PC-3 (cell line): ENCODE measurements at regions not wholly inside any gene's neighbourhood (a gene's known extent, or its start where the extent isn't known, plus 50 kb on each side); places are given as distances from the start of the nearest gene placed in this dataset.

Source experiments
- ATAC-seq: fragments of 200-7000 bp; cut with Tn5 transposase; 2 replicates; pipeline ENCODE4 v1.9.1; 2020; ENCODE audit warnings: mild to moderate bottlenecking, moderate library complexity
- BruUV-seq: library from RNA; stranded (reverse); fragments of 400-500 nt; replicated peaks from 2 replicates; lab custom pipeline; 2021; lab: Mats Ljungman, UMichigan
- CTCF ChIA-PET: fragments of 300-600 bp; sonication (Branson Sonifier 250); formaldehyde crosslinking; loops from one replicate; lab custom pipeline; 2022; ENCODE audit warnings: antibody characterized with exemption; lab: Charles Lee
- POLR2A ChIA-PET: fragments of 300-600 bp; sonication (Branson Sonifier 250); formaldehyde crosslinking; loops from one replicate; lab custom pipeline; 2022; ENCODE audit warnings: antibody characterized with exemption; ENCODE audit not compliant: unreplicated experiment; lab: Charles Lee
- DNase-seq: peaks from one replicate; pipeline ENCODE4 v3.0.0-alpha.2; 2015
- H2AFZ ChIP-seq: fragments of 300-600 bp; sonication (generic); 2 replicates; pipeline ENCODE4 v1.6.0; 2016; ENCODE audit warnings: antibody characterized with exemption, low read length
- H3F3A ChIP-seq: fragments of 300-600 bp; sonication (generic); one replicate; pipeline ENCODE4 v1.6.0; 2017; ENCODE audit warnings: antibody characterized with exemption, low read length, control low read depth, mild to moderate bottlenecking; ENCODE audit not compliant: unreplicated experiment
- H3K27ac ChIP-seq: fragments of 300-600 bp; sonication (generic); 2 replicates; pipeline ENCODE4 v1.5.1; 2016; ENCODE audit warnings: mild to moderate bottlenecking, low read length
- H3K27me3 ChIP-seq: fragments of 300-600 bp; sonication (generic); 2 replicates; pipeline ENCODE4 v1.6.1; 2016; ENCODE audit warnings: low read length, mixed read lengths
- H3K36me3 ChIP-seq: fragments of 300-600 bp; sonication (generic); 2 replicates; pipeline ENCODE4 v1.6.1; 2016; ENCODE audit warnings: low read depth, mixed run types, low read length, mixed read lengths
- H3K4me1 ChIP-seq: fragments of 300-600 bp; sonication (generic); 2 replicates; pipeline ENCODE4 v1.5.1; 2016; ENCODE audit warnings: low read length; ENCODE audit not compliant: insufficient read depth
- H3K4me2 ChIP-seq: fragments of 300-600 bp; sonication (generic); 2 replicates; pipeline ENCODE4 v1.6.0; 2016; ENCODE audit warnings: low read length
- H3K4me3 ChIP-seq: fragments of 300-600 bp; sonication (generic); 2 replicates; pipeline ENCODE4 v1.5.1; 2016; ENCODE audit warnings: mild to moderate bottlenecking, low read length, mixed read lengths
- H3K79me2 ChIP-seq: fragments of 300-600 bp; sonication (generic); 2 replicates; pipeline ENCODE4 v1.6.1; 2017; ENCODE audit warnings: low read length, mixed read lengths
- H3K9ac ChIP-seq: fragments of 300-600 bp; sonication (generic); 2 replicates; pipeline ENCODE4 v1.6.0; 2016; ENCODE audit warnings: mild to moderate bottlenecking, low read length
- H3K9me2 ChIP-seq: fragments of 300-600 bp; sonication (generic); replicated peaks from 2 replicates; pipeline ENCODE4 v1.6.1; 2016; ENCODE audit warnings: mixed run types, low read length, mixed read lengths
- H3K9me3 ChIP-seq: fragments of 300-600 bp; sonication (generic); 2 replicates; pipeline ENCODE4 v1.6.1; 2016; ENCODE audit warnings: low read length, mixed read lengths
- H4K20me1 ChIP-seq: fragments of 300-600 bp; sonication (generic); 2 replicates; pipeline ENCODE4 v1.6.1; 2016; ENCODE audit warnings: low read length, mixed read lengths
- EZH2 ChIP-seq: fragments of 300-600 bp; sonication (generic); IDR thresholded peaks from one replicate; pipeline ENCODE4 v1.6.1; 2017; ENCODE audit warnings: antibody characterized with exemption, mild to moderate bottlenecking, low read length; ENCODE audit not compliant: unreplicated experiment
- EZH2phosphoT487 ChIP-seq: fragments of 300-600 bp; sonication (generic); IDR thresholded peaks from 2 replicates; pipeline ENCODE4 v1.6.1; 2018; ENCODE audit warnings: mild to moderate bottlenecking, antibody characterized with exemption, low read length, borderline replicate concordance
- intact Hi-C: fragments of 100-400 bp; cut with micrococcal nuclease; formaldehyde crosslinking; loops from 2 replicates; pipeline ENCODE4 v1.9.0; 2023
- TF ChIP-seq, protein P1 (sequence below): fragments of 300-600 bp; sonication (generic); conservative IDR thresholded peaks from 2 replicates; pipeline ENCODE4 v1.5.1; 2017; ENCODE audit warnings: antibody characterized with exemption, low read depth, mild to moderate bottlenecking, low read length

DNA sequence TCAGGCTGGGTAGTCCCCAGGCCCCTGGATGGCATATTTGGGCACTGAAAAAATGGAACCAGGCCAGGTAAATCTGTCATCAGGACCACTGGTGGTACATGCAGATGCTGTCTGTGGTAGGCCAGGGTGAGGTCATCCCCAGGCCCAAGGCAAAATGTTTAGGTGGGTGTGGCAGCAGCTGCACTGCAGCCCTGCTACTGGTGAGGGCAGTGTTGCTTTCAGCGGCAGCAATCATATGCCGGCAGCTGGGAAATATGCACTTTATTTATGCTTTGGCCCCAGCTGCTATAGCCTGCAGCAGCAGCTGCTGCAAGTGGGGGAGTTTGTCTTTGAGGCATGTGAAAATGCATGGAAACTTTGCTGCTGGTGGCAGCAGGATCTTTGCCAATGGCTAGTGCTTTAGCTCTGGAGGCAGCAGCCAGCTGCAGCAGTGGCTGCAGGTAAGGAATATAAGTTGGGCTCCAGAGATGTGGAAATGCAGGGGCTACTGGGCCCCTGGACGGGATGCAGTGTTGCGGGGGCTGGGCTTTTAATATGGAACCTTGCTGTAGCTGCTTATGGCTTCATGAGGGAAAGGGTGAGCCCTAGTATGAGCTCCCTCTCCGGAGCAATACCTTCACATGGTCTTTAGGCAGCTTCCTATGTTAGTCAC, 365.7 kb upstream of the CADM1 start:
- no peak overlapping the region for H3K4me3 ChIP-seq
- BruUV-seq: no TSS peak
- H3K27ac ChIP-seq: no peak overlapping the region
- H4K20me1 ChIP-seq: no peaks in the 10 kb centered on the region
- peak; percentile 3 for DNase-seq
- H3K9ac ChIP-seq: no peak overlapping the region
- no peak overlapping the region for H3K4me2 ChIP-seq
- H3K9me2 ChIP-seq: no peaks in the 10 kb centered on the region
- H3K4me1 ChIP-seq: no peaks in the 10 kb centered on the region
- H3K79me2 ChIP-seq: no peaks in the 10 kb centered on the region
- no peaks in the 10 kb centered on the region for H3F3A ChIP-seq
- TF ChIP-seq, protein P1, sequence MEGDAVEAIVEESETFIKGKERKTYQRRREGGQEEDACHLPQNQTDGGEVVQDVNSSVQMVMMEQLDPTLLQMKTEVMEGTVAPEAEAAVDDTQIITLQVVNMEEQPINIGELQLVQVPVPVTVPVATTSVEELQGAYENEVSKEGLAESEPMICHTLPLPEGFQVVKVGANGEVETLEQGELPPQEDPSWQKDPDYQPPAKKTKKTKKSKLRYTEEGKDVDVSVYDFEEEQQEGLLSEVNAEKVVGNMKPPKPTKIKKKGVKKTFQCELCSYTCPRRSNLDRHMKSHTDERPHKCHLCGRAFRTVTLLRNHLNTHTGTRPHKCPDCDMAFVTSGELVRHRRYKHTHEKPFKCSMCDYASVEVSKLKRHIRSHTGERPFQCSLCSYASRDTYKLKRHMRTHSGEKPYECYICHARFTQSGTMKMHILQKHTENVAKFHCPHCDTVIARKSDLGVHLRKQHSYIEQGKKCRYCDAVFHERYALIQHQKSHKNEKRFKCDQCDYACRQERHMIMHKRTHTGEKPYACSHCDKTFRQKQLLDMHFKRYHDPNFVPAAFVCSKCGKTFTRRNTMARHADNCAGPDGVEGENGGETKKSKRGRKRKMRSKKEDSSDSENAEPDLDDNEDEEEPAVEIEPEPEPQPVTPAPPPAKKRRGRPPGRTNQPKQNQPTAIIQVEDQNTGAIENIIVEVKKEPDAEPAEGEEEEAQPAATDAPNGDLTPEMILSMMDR: no peak; the same call in 1 of the 2 replicates
- TF ChIP-seq EZH2 (no peak), EZH2phosphoT487 (no peak)
- H2AFZ ChIP-seq: no peak overlapping the region
- H3K27me3 ChIP-seq: no peaks in the 10 kb centered on the region
- no peaks in the 10 kb centered on the region for H3K36me3 ChIP-seq
- POLR2A ChIA-PET: no interaction called here
- CTCF ChIA-PET: no interaction called here
- intact Hi-C loops: no loop called here
- peaks cover 35% of the 10 kb centered on the region; the same call in 1 of the 2 replicates for H3K9me3 ChIP-seq
- ATAC-seq: no peak

DNA sequence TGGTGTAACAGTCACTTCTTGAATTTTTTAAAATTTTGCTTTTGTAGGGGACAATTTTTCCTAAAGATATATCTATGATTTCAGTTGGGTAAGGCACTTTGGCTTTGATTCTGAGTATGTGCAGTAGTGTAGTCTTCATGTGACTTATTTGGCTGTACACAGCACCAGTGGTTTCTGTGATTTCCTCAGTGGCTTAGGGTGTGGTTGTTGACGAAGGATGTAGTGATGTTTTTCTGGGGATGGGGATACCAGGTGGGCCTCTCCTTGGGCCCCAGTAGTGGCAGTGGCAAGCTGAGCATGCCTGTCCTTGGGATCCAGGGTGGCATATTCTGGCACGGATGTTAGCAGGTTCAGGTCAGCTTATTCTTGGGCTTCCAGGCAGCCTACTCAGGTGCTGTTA, 364.9 kb upstream of the CADM1 start:
- Histone ChIP-seq H3K4me3 (no peak overlapping the region), H3K9ac (no peak overlapping the region), H3K4me2 (no peak overlapping the region), H2AFZ (no peak overlapping the region), H3K9me3 (peaks cover 43% of the 10 kb centered on the region), H3K36me3 (no peaks in the 10 kb centered on the region), H3K9me2 (no peaks in the 10 kb centered on the region), H3K79me2 (no peaks in the 10 kb centered on the region), H3K4me1 (no peaks in the 10 kb centered on the region), H4K20me1 (no peaks in the 10 kb centered on the region), H3F3A (no peaks in the 10 kb centered on the region), H3K27ac (no peak overlapping the region), H3K27me3 (no peaks in the 10 kb centered on the region)
- ChIA-PET CTCF (no interaction called here), POLR2A (no interaction called here)
- ATAC-seq (no peak), DNase-seq (no peak)
- intact Hi-C loops: no loop called here
- TF ChIP-seq, protein P1: no peak
- TF ChIP-seq EZH2: no peak
- no peak for TF ChIP-seq EZH2phosphoT487
- no TSS peak for BruUV-seq

DNA sequence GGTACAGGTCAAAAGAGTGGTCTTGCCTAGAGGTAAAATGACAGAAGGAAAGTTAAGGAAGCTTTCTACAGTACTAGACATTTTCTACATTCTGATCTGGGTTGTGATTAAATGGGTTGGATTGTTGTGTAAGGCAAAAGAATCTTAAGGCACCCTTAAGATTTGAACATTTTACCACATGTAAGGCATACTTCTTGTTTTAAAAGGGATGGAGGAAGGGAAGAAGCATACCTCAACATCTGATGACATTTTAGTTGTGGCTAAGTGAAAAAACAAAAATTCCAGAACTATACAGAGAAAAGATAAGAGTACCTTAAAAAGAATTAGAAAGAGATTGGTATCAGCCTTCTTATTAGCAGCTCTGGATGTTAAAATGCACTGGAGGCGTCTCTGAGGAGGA, 356.0 kb upstream of the CADM1 start:
- ChIA-PET CTCF (no interaction called here), POLR2A (no interaction called here)
- Histone ChIP-seq H2AFZ (no peak overlapping the region), H3K9ac (no peak overlapping the region), H3K36me3 (no peaks in the 10 kb centered on the region), H3K27me3 (no peaks in the 10 kb centered on the region), H3K9me3 (peaks cover 44% of the 10 kb centered on the region), H4K20me1 (no peaks in the 10 kb centered on the region), H3F3A (no peaks in the 10 kb centered on the region), H3K27ac (no peak overlapping the region), H3K4me3 (no peak overlapping the region), H3K4me2 (no peak overlapping the region), H3K79me2 (no peaks in the 10 kb centered on the region), H3K9me2 (no peaks in the 10 kb centered on the region), H3K4me1 (no peaks in the 10 kb centered on the region)
- intact Hi-C loops: no loop called here
- DNase-seq: no peak
- BruUV-seq: no TSS peak
- no peak for TF ChIP-seq EZH2phosphoT487
- TF ChIP-seq, protein P1: no peak
- TF ChIP-seq EZH2: no peak
- ATAC-seq: no peak
